SKM-1 treated with dmso at 0.1 percent for 144 hours (cell line): ENCODE measurements at regions not wholly inside any gene's neighbourhood (a gene's known extent, or its start where the extent isn't known, plus 50 kb on each side); places are given as distances from the start of the nearest gene placed in this dataset.

Experiments
- DNase-seq: peaks from one replicate; lab custom pipeline; 2025; ENCODE audit not compliant: unreplicated experiment; lab: John Stamatoyannopoulos, UW

DNA sequence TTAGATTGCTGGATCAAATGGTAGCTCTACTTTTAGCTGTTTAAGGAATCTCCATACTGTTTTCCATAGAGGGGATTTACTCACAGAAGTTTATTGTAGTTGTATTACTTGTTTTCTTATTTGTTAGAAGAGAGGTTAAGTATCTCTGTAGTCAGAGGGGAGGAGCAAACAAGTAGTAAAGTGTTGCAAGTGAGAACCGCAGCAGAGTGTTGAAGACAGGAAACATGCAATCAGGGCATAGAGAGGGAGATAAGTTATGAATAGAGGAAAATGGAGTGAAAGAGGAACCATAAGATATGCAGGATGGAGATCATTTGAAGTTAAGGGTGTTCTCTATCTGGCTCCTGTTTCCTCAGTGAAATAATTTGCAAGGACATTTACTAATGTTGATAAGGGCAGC is 331.4 kb upstream of the TMEM229A start:
- DNase-seq = peak; percentile 81

DNA sequence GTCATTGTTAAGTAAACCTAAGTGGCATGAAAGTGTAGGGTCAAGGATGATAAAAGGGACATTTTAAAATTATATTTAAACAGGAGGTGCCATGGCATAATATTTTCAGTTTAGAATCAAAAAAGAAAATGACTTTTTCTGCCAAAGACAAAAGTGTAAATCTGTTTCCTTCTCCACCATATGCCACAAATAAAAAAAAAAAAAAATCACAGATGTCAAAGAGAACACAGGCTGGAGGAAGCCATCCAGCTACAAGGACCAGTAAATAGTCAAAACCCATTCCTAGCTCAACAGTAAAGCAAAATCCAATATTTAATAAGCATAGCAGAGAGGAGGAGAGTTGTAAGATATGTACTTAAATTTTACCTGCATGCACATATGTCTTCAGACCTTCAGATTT is 321.3 kb upstream of the TMEM229A start:
- no peak for DNase-seq

DNA sequence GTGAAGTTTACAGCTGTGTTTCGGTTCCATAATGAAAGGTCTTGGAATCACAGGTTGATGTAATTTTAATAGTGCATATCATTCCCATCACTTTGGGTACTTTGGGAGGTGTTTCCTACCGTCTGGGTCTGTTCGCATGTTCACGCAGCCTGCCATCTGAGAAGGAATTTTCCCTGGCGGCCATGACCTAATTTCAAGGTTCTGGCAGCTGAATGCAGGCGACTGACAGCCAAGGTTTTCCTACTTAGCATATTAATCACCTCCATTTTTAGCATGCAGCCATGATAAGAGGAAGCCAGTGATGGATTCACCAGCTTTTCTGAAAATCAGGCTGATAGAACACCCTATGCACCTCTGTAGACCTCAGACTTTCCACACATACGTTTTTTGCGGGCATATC is 319.1 kb upstream of the TMEM229A start:
- DNase-seq = no peak

DNA sequence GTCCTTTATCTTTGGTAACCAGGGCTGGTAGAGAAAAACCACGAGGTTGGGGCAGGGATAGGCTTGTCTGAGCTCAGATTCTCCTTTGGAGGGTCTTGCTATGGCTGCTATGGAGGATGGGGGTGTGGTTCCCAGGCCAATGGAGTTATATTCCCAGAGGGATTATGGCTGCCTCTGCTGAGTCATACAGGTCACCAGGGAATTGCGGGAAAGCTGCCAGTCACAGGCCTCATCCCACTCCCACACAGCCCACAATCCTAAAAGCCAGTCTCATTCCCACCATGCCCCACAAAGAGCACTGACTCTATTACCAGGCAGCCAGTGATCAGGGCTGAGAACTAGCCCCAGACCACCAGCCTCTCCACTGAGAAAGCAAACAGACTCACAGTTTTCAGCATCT is 316.6 kb upstream of the TMEM229A start:
- no peak for DNase-seq

DNA sequence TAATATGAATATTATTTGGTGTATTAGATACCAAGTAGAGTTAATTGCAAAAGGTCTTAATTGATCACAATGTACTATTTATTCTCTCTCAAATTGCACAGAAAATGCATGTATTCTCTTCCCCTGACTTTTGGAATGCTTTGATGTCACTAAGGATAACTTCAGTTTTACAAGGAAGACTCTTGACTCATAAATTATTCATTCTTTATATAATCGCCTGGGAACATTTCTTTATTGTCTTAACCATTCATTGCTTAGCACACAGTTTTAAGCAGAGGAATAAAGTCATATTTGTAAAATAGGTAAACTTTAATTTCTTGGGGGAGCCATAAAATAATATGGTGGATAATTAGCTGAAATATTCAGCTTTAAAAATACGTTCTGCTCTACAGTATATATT is 306.0 kb upstream of the TMEM229A start:
- no peak for DNase-seq

DNA sequence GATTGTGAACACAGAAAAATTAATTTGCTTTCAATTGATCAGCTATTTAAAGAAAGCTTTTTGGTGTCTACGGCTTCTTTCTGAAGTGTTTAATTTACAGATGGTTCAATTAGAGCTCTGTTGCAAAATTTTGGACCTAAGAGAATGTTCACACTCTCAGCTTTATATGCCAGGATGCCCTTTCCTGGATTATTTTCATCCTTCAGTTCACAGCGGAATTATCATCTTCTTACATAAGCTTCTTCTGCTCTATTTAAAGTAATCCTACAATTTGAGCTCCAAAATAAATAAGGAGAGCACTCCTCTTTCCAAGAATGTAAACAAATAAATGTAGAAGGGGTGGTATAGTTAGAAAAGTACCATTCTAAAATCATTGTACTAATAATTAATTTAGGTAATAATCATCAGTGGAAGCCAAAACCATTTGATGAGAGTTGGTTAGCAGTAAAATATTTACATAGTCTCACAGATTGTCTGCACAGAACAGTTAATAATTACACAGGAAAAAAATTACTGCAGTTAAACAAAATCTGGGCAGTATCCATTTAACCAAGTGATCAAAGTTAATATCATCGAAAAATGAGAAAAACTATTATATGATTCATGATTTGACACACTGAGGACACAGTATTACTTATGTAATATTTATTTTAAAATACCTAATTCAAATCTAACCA is 298.0 kb upstream of the TMEM229A start:
- no peak for DNase-seq

DNA sequence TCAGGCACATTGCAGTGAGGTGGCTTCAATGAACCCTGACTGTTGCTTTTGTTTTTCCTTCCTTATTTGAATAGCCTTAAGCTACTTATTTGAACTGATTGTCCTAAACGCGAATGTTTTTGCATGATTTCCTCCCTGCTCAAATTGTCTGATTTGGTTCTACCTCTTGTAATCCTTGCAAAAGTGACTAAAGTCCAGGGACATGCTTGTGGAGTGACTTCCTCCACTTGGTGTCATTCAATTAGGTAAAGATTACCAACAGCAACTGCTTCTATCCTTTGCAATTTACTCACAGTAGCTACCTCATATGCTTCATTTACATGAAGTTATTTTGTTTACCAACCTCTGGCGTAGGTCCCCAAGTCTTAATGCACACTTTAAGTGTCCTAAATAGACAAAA is 295.9 kb upstream of the TMEM229A start:
- no peak for DNase-seq

DNA sequence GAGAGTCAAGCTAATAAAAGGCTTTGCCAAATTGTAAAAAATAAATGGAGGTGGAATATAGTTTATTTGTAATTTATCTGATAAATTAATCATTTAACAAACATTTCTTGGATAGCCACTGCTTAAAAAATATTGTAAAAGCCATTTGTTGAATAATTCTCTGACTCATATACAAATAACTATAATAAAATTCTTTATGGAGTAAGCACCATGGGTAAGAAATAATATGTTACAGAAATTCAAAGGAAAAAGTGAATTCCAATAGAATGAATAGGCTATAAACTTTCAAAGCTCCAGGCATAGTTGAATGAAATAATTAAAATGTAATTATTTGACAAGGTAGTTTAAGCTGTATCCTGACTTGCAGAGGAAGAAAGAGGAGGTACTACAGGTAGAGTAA is 291.4 kb upstream of the TMEM229A start:
- DNase-seq = no peak

DNA sequence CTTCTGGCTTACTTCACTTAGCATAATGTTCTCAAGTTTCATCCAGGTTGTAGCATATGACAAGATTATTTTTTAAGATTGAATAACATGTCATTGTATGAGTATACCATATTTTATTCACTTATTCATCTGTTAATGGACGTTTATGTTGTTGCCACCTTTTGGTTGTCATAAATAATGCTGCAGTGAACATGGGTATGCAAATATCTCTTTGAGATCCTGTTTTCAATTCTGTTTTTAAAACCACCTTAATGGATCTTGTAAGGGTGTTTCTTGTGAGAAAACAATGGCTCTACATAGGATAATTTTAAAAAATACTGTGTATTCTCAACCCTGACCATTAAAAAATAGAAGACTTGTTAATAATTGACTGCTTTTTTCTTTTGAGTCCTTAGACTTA is 290.7 kb upstream of the TMEM229A start:
- DNase-seq = no peak

DNA sequence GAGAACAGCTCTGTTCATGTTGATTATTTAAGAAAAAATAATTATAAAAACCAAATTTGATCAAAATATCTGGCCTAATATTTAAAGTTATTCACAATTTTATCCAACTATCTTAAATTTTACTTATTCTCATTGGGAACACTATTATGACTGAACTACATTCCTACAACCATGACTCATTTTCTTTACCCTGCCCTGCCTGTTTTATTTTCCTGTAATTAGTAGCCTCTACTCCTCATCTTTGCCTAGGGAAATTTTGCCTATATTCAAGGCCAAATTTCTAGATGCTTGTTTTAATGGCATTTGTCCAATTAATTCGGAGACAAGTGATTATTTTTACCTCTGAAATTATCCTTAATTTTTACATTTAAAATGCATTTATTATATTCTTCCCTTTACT is 289.7 kb upstream of the TMEM229A start:
- DNase-seq = no peak

DNA sequence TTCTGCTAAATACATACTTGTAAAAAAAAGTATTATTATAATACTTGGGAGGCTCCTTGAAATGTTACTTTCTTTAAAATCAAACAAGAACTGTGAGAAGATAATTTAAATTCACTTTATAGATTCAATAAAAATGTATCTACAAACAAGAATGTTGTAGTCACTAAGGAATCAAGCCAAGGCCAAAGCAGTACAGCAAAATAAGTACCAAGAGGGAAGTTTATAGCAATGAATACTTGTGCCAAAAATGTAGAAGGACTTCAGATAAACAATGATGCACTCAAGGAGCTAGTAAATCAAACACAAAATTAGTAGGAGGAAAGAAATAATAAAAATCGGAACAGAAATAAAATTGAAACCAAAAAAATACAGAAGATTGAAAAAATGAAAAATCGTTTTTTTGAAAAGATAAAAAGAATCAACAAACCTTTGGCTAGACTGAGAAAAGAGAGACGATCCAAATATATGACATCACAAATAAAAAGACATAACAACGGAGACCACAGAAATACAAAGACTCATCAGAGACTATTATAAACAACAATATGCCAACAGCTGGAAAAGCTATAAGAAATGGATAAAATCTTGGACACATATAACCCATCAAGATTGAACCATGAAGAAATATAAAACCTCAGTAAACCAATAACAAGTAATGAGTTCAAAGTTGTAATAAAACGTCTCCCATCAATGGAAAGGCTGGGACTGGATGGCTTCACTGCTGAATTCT is 286.0 kb upstream of the TMEM229A start:
- DNase-seq = no peak

DNA sequence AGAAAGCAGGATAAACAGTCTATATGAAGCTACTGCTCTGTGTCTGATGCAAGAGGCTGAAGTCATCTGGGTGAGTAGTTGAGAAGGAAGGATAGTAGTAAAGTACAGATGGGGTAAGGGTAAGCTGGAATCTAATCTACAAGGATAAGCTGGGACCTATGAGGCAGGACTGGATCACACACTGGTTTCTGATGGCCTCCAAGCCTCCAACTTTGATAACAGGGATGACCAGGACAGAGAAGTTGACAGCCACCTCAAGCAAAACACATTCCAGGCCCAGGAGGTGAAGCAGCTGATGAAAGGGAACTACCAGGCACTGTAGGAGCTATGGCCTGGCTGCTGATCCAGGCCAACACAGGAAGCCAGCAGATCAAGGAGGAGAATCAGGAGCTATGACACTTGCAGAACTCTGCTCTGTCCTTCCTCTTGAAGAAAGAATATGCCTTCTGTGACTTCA is 278.1 kb upstream of the TMEM229A start:
- no peak for DNase-seq

DNA sequence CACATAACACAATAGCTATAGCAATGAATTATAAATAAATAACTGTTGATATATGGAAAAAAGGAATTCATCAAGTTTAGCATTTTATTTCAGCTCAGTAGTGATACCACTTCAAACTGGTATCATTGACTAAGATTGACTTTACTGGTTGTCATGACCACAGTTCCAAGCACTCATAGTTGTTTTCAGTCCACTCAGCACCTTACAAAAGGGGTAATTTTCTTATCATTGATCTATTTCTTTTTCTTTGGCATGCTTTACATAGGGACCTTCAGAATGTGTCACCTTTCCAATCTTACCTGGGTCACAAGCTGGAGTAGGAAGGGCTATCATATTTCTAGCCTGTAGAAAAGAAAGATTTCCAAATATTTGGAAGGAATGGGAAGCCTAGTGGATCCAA is 275.5 kb upstream of the TMEM229A start:
- DNase-seq = no peak

DNA sequence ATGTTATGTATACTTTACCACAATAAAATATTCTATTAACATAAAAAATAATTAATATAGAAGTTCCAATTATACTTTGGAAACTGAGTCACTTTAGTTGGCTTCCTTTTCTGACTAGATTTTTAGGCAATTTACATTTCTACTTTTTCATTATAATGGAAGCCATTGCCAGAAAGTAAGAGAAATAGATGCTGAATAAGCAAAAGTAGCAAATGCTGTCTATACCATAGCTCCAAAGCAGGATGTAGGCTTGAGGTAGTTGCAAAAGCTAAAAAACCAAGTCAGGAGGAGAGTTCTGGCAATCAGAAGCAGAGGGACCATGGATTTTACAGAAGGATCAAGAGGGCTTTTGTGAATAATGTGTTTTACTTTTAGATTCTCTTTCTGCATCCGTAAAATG is 262.4 kb upstream of the TMEM229A start:
- no peak for DNase-seq

DNA sequence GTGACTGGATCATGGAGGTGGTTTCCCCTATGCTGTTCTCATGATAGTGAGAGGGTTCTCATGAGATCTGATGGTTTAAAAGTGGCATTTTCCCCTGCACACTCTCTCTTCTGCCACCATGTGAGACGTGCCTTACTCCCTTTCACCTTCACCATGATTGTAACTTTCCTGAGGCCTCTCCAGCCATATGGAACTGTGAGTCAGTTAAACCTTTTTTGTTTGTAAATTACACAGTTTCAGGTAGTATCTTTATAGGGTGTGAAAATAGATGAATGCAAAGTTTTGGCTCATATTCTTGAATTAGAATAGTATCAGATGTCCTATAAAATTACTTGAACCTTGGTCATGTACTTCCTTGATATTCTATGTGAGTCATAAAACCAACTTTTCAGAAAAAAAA is 252.1 kb upstream of the TMEM229A start:
- DNase-seq = no peak

DNA sequence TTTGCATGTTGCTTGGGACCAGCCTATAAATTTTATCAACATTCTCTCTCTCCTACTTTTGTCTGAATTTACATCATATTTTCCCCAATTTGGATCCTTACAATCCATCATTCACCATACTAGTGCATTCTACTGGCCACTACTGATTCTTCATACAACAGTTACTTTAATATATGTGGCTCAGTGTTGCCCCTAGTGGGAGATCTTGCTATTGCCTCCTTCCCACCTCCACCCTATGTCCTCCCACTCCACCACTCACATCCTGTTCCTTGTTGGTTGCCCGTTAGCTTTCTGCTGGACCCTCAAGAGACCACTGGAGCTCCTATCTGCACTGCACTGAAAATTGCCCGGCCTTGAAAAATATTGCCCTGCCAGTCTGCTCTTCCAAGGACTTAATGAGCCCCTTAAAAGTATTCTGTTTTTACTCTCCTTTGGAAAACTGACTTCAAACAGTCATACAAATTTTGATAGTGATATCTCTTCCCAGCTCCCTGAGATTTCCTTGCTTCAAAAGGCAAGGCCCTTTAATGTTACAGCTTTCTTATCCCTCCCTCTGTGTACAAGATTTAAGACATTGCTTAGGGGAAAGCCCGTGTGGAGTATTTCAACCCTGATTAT is 243.2 kb upstream of the TMEM229A start:
- peak; percentile 9 for DNase-seq

DNA sequence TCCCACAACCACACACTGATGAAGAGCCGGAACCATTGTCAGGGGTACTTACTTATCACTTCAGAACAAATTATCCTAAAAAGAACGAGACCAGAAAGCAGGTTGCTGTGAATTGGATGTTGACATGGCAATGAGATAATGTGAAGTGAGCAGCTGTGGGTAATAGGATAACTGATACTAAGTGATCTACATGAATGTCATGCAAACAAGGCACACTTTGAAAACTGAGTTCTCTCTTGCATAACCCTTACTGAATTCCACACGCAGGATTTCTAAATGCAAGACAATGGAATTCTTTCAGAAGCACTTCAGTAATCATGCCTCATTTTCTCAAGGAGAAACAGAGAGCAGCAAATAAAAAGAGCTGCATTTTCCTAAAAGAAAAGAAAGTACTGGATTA is 242.5 kb upstream of the TMEM229A start:
- DNase-seq = no peak

DNA sequence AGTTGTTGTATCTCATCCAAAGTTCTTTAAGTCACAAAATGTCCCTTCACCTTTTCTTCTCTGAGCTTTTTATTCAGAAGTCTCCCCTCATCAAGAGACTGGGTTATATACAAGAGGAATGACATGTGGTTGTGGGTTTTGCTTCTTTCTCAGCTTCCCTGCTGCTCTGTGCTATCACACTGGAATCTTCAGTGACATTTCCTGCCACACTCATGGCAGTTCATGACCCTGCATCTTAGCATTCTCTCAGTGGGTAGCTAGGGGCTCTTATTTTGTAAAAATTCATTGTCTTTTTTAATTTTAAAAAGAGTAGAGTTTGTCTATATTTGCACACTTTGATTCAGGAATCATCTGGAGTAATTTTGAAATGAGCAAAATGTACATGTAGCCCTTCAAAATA is 236.9 kb upstream of the TMEM229A start:
- DNase-seq = no peak

DNA sequence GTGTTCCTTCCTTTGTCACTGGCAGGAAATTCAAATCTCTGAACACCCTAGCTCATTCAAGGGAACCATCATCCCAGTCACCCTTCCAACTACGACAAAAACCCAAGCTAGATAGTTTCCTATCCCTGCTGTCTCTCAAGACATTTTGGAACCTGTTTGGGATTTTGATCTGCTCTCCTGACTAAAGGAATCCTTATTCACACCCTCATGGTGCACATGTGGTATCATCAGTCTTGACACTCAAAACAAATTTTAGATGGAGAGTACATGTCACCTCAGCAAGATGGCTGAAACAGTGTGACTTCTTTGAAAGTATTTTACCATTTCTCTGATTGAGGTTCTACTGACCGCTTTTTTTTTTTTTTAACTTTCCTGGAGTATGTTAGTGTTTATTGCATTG is 234.3 kb upstream of the TMEM229A start:
- DNase-seq = no peak

DNA sequence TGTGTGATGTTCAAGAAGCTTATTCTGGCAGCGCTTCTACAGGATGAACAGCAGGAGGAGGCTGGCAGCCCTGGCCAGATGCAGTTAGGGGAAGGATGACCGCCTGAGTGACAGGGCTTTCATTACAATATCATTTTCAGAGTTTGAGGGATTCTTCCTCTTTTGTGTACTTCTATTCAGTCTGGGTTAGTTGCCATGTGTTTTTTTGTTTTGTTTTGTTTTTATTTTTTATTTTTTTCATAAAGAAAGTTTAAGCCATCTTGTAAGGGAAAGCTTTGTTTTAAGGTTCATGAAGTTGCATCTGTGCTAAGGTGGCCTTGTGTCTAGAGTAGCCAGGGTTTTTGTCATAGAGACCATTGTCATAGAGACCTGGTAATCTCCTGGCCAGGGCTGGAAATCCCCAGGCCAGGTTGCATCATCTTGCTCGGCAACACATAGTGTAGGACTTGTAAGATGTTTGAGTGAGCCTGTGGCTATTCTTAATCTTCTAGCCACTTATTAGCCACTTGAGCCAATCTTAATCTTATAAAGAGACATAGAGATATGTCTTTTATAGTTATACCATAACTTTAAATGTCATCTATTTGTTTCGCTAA is 230.5 kb upstream of the TMEM229A start:
- DNase-seq = no peak

DNA sequence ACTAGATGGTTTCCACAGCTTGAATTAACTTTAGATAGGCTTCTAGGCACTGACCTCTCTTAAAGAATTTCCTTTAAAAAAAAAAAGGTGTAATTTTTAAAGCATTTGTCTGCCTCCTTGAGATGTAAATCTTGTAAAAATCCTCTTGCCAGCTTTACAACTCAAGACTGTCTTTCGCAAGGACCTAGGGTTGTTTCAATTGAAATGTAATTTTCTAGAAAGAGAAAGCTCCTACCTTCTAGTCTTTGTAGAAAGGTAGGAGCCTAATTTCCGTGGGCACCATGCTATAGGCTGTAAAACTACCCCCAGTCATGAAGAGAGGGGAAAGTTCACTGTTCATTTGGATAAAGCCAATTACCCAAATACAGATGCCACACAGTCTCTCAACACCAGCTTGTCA is 228.8 kb upstream of the TMEM229A start:
- DNase-seq = no peak
